ENCODE measurements at regions not wholly inside any gene's neighbourhood (a gene's known extent, or its start where the extent isn't known, plus 50 kb on each side); places are given as distances from the start of the nearest gene placed in this dataset.
"Not testable (repeated sequence)": the region's sequence is repeated elsewhere in the genome, so short reads cannot be mapped to it uniquely, and the experiment has no call there.

DNA sequence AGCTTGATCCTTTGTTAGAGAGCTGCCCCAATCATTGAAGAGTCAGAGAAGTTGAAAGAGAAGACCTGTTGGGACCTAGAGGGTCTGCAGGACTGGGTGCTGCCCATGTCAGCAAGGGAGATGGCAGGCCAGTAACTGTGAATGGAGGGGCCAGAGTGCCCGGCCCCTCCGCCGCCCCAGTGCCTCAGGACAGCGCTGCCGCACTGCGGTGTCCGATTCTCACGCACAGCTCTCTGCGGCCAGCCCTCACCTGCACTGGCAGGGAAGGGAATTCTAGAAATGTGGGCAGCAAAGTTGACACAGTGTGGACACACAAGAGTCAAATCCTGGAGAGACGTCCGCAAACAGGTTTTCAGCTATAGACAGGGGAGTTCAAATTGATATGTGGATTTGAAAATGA lies 373.5 kb downstream of the TCERG1L start:
- Histone ChIP-seq H3K4me1 (ENCODE audit: insufficient read depth, low read length, severe bottlenecking) (no peaks in the 10 kb centered on the region), H4K20me1 (ENCODE audit: insufficient read depth, low read length) (no peaks in the 10 kb centered on the region), H3K79me2 (ENCODE audit: insufficient read depth, low read length) (no peaks in the 10 kb centered on the region), H3K27ac (ENCODE audit: low read depth, low read length, poor library complexity, severe bottlenecking) (no peak overlapping the region), H3K36me3 (ENCODE audit: insufficient read depth, low read length) (no peaks in the 10 kb centered on the region), H2AFZ (ENCODE audit: low read length) (no peak overlapping the region), H3K9ac (ENCODE audit: low read length) (no peak overlapping the region), H3K27me3 (ENCODE audit: insufficient read depth, low read length) (0 out of 2 replicates have a peak, but pooled peaks cover 4% of the 10 kb centered on the region), H3F3A (ENCODE audit: insufficient read depth, low read length) (no peaks in the 10 kb centered on the region), H3K4me2 (ENCODE audit: low read length) (no peak overlapping the region), H3K4me3 (ENCODE audit: low read depth, low read length, poor library complexity, severe bottlenecking) (no peak overlapping the region), H3K9me2 (ENCODE audit: low read depth, low read length) (no peaks in the 10 kb centered on the region), H3K9me3 (ENCODE audit: low read length) (no peaks in the 10 kb centered on the region)
- no peak for TF ChIP-seq EZH2 (IDR thresholded peaks at IDR 0.05; ENCODE audit: borderline replicate concordance, low read length)
- TF ChIP-seq, protein P1, sequence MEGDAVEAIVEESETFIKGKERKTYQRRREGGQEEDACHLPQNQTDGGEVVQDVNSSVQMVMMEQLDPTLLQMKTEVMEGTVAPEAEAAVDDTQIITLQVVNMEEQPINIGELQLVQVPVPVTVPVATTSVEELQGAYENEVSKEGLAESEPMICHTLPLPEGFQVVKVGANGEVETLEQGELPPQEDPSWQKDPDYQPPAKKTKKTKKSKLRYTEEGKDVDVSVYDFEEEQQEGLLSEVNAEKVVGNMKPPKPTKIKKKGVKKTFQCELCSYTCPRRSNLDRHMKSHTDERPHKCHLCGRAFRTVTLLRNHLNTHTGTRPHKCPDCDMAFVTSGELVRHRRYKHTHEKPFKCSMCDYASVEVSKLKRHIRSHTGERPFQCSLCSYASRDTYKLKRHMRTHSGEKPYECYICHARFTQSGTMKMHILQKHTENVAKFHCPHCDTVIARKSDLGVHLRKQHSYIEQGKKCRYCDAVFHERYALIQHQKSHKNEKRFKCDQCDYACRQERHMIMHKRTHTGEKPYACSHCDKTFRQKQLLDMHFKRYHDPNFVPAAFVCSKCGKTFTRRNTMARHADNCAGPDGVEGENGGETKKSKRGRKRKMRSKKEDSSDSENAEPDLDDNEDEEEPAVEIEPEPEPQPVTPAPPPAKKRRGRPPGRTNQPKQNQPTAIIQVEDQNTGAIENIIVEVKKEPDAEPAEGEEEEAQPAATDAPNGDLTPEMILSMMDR (IDR thresholded peaks at IDR 0.05; ENCODE audit: low read length) = no peak

DNA sequence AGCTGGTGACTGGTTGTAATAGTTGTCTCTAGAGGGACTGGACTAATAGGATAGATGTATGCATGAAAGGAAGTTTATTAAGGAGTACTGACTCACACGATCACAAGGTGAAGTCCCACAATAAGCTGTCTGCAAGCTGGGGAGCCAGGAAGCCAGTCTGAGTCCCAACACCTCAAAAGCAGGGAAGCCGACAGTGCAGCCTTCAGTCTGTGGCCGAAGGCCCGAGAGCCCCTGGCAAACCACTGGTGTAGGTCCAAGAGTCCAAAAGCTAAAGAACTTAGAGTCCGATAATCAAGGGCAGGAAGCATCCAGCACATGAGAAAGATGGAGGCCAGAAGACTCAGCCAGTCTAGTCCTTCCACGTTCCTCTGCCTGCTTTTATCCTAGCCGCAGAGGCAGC lies 372.6 kb downstream of the TCERG1L start:
- not testable (repeated sequence) for H3K27me3 ChIP-seq (ENCODE audit: insufficient read depth, low read length); H3K4me3 ChIP-seq (ENCODE audit: low read depth, low read length, poor library complexity, severe bottlenecking); H2AFZ ChIP-seq (ENCODE audit: low read length); H3F3A ChIP-seq (ENCODE audit: insufficient read depth, low read length); H3K4me2 ChIP-seq (ENCODE audit: low read length); H3K9me2 ChIP-seq (ENCODE audit: low read depth, low read length); H3K9ac ChIP-seq (ENCODE audit: low read length); H3K4me1 ChIP-seq (ENCODE audit: insufficient read depth, low read length, severe bottlenecking); H3K79me2 ChIP-seq (ENCODE audit: insufficient read depth, low read length); H3K9me3 ChIP-seq (ENCODE audit: low read length); H3K27ac ChIP-seq (ENCODE audit: low read depth, low read length, poor library complexity, severe bottlenecking); H4K20me1 ChIP-seq (ENCODE audit: insufficient read depth, low read length); H3K36me3 ChIP-seq (ENCODE audit: insufficient read depth, low read length)

DNA sequence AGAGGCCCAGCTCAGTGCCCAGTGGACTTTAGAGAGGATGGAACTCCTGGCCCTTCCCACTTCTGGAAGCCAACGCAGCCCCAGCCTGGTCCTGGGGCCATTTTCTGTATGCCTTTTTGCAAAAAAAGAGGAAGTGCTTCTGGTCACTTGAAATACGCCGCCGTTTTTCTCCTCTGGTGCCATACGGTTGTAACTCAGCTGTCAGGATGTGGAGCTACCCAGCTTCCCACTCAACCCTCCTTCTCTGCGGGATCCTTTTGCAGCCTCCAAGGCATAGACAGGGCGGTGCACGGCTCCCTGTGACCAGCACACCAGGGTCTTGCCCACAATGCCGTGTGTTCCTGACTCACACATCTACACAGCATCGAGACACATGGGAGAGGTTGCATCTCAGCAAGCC lies 369.6 kb downstream of the TCERG1L start:
- no peak overlapping the region for H2AFZ ChIP-seq (ENCODE audit: low read length)
- H3K27ac ChIP-seq (ENCODE audit: low read depth, low read length, poor library complexity, severe bottlenecking) = no peak overlapping the region
- H3K9ac ChIP-seq (ENCODE audit: low read length) = no peak overlapping the region
- no peaks in the 10 kb centered on the region for H3K36me3 ChIP-seq (ENCODE audit: insufficient read depth, low read length)
- 0 out of 2 replicates have a peak, but pooled peaks cover 4% of the 10 kb centered on the region for H3K27me3 ChIP-seq (ENCODE audit: insufficient read depth, low read length)
- TF ChIP-seq, protein P1 (IDR thresholded peaks at IDR 0.05; ENCODE audit: low read length) = no peak
- no peak for TF ChIP-seq EZH2 (IDR thresholded peaks at IDR 0.05; ENCODE audit: borderline replicate concordance, low read length)
- no peaks in the 10 kb centered on the region for H3K9me3 ChIP-seq (ENCODE audit: low read length)
- H3K79me2 ChIP-seq (ENCODE audit: insufficient read depth, low read length) = no peaks in the 10 kb centered on the region
- no peaks in the 10 kb centered on the region for H4K20me1 ChIP-seq (ENCODE audit: insufficient read depth, low read length)
- H3F3A ChIP-seq (ENCODE audit: insufficient read depth, low read length) = no peaks in the 10 kb centered on the region
- no peak overlapping the region for H3K4me3 ChIP-seq (ENCODE audit: low read depth, low read length, poor library complexity, severe bottlenecking)
- no peaks in the 10 kb centered on the region for H3K4me1 ChIP-seq (ENCODE audit: insufficient read depth, low read length, severe bottlenecking)
- no peaks in the 10 kb centered on the region for H3K9me2 ChIP-seq (ENCODE audit: low read depth, low read length)
- H3K4me2 ChIP-seq (ENCODE audit: low read length) = no peak overlapping the region

DNA sequence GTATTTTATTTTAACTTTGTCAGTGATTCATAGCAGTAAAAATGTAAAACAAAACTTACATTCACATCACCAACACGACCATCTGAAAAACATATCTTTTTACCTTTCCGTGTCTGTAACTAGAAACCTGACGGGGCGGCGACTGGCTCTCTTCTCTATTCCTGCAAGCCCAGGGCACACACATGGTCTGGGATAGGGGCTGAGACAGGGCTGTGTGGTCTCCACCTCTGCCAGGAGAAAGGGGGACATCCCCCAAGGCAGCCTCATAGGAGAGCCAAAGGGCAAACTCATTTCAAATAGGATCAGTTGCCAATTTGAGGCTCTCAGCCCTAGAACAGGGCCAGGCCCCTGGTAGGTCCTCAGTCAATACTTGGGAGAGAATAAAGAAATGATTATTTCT lies 359.4 kb downstream of the TCERG1L start:
- no peak overlapping the region for H2AFZ ChIP-seq (ENCODE audit: low read length)
- H3K9me2 ChIP-seq (ENCODE audit: low read depth, low read length) = no peaks in the 10 kb centered on the region
- no peak overlapping the region for H3K27ac ChIP-seq (ENCODE audit: low read depth, low read length, poor library complexity, severe bottlenecking)
- no peaks in the 10 kb centered on the region for H3K4me1 ChIP-seq (ENCODE audit: insufficient read depth, low read length, severe bottlenecking)
- no peaks in the 10 kb centered on the region for H3K9me3 ChIP-seq (ENCODE audit: low read length)
- no peaks in the 10 kb centered on the region for H4K20me1 ChIP-seq (ENCODE audit: insufficient read depth, low read length)
- H3K79me2 ChIP-seq (ENCODE audit: insufficient read depth, low read length) = no peaks in the 10 kb centered on the region
- TF ChIP-seq, protein P1 (IDR thresholded peaks at IDR 0.05; ENCODE audit: low read length) = no peak
- no peak for TF ChIP-seq EZH2 (IDR thresholded peaks at IDR 0.05; ENCODE audit: borderline replicate concordance, low read length)
- no peak overlapping the region for H3K4me3 ChIP-seq (ENCODE audit: low read depth, low read length, poor library complexity, severe bottlenecking)
- no peaks in the 10 kb centered on the region for H3K36me3 ChIP-seq (ENCODE audit: insufficient read depth, low read length)
- H3F3A ChIP-seq (ENCODE audit: insufficient read depth, low read length) = no peaks in the 10 kb centered on the region
- no peaks in the 10 kb centered on the region for H3K27me3 ChIP-seq (ENCODE audit: insufficient read depth, low read length)
- H3K4me2 ChIP-seq (ENCODE audit: low read length) = no peak overlapping the region
- no peak overlapping the region for H3K9ac ChIP-seq (ENCODE audit: low read length)
